GM21447 (cell line): ENCODE measurements at regions not wholly inside any gene's neighbourhood (a gene's known extent, or its start where the extent isn't known, plus 50 kb on each side); places are given as distances from the start of the nearest gene placed in this dataset.

Source experiments
- ATAC-seq: cut with Tn5 transposase; IDR thresholded peaks from one replicate; pipeline ENCODE4 v1.9.1; 2021; ENCODE audit not compliant: unreplicated experiment

GRCh38 chr2:13576406-13577036 is 859.8 kb downstream of the TRIB2 start:
- ATAC-seq = no peak

- ATAC-seq = no peak
Measured at GRCh38 chr2:13578547-13578946, 861.8 kb downstream of the TRIB2 start.

- ATAC-seq = no peak
Measured at GRCh38 chr2:13581471-13581870, 864.7 kb downstream of the TRIB2 start.

- ATAC-seq = no peak
Measured at GRCh38 chr2:13583609-13584008, 866.9 kb downstream of the TRIB2 start.

- ATAC-seq = no peak
Measured at GRCh38 chr2:13584020-13584419, 867.3 kb downstream of the TRIB2 start.

GRCh38 chr2:13585732-13586131 is 869.0 kb downstream of the TRIB2 start:
- no peak for ATAC-seq

GRCh38 chr2:13596233-13596632 is 879.5 kb downstream of the TRIB2 start:
- no peak for ATAC-seq

- ATAC-seq = no peak
Measured at GRCh38 chr2:13597176-13597575, 880.4 kb downstream of the TRIB2 start.

GRCh38 chr2:13601506-13601905 is 884.8 kb downstream of the TRIB2 start:
- ATAC-seq = no peak

GRCh38 chr2:13604951-13605661 is 888.4 kb downstream of the TRIB2 start:
- no peak for ATAC-seq

- no peak for ATAC-seq
Measured at GRCh38 chr2:13607139-13607538, 890.4 kb downstream of the TRIB2 start.

- ATAC-seq = no peak
Measured at GRCh38 chr2:13611939-13612338, 895.2 kb downstream of the TRIB2 start.

GRCh38 chr2:13616059-13616458 is 899.3 kb downstream of the TRIB2 start:
- ATAC-seq = no peak

- no peak for ATAC-seq
Measured at GRCh38 chr2:13616616-13617015, 899.9 kb downstream of the TRIB2 start.

GRCh38 chr2:13628122-13628521 is 911.4 kb downstream of the TRIB2 start:
- ATAC-seq = no peak

- ATAC-seq = no peak
Measured at GRCh38 chr2:13638181-13638580, 921.4 kb downstream of the TRIB2 start.

GRCh38 chr2:13649918-13650317 is 933.2 kb downstream of the TRIB2 start:
- no peak for ATAC-seq

GRCh38 chr2:13650586-13651180 is 933.9 kb downstream of the TRIB2 start:
- no peak for ATAC-seq

GRCh38 chr2:13651684-13652131 is 935.0 kb downstream of the TRIB2 start:
- no peak for ATAC-seq

GRCh38 chr2:13652531-13653313 is 936.0 kb downstream of the TRIB2 start:
- ATAC-seq = no peak

- ATAC-seq = no peak
Measured at GRCh38 chr2:13654416-13654815, 937.7 kb downstream of the TRIB2 start.

GRCh38 chr2:13660231-13660630 is 943.5 kb downstream of the TRIB2 start:
- ATAC-seq = no peak
